DOHH2 (cell line): ENCODE measurements at regions not wholly inside any gene's neighbourhood (a gene's known extent, or its start where the extent isn't known, plus 50 kb on each side); places are given as distances from the start of the nearest gene placed in this dataset.

Experiments
- H3F3A ChIP-seq: fragments of 200-600 bp; sonication (generic), shearing (Covaris generic); 2 replicates; pipeline ENCODE4 v1.6.0; 2016; ENCODE audit warnings: antibody characterized with exemption, mild to moderate bottlenecking; ENCODE audit not compliant: control insufficient read depth, insufficient read depth
- H3K27ac ChIP-seq: fragments of 200-600 bp; sonication (generic); 2 replicates; pipeline ENCODE4 v1.5.1; 2014; ENCODE audit warnings: low read depth, mild to moderate bottlenecking, low read length, moderate library complexity
- H3K27me3 ChIP-seq: fragments of 200-600 bp; sonication (generic); 2 replicates; pipeline ENCODE4 v1.6.1; 2014; ENCODE audit warnings: mild to moderate bottlenecking, low read length, mixed read lengths; ENCODE audit not compliant: control insufficient read depth
- H3K36me3 ChIP-seq: fragments of 200-600 bp; sonication (generic); 2 replicates; pipeline ENCODE4 v1.6.1; 2014; ENCODE audit warnings: mild to moderate bottlenecking, low read length, moderate library complexity, mixed read lengths; ENCODE audit not compliant: control insufficient read depth
- H3K4me1 ChIP-seq: fragments of 200-600 bp; sonication (generic); 2 replicates; pipeline ENCODE4 v1.6.1; 2014; ENCODE audit warnings: mild to moderate bottlenecking, low read length, mixed read lengths; ENCODE audit not compliant: control insufficient read depth
- H3K4me2 ChIP-seq: fragments of 200-600 bp; sonication (generic); 2 replicates; pipeline ENCODE4 v1.6.0; 2014; ENCODE audit warnings: mild to moderate bottlenecking, low read length, moderate library complexity
- H3K4me3 ChIP-seq: fragments of 200-600 bp; sonication (generic); 2 replicates; pipeline ENCODE4 v1.5.1; 2014; ENCODE audit warnings: mild to moderate bottlenecking, low read length, mixed read lengths
- H3K79me2 ChIP-seq: fragments of 200-600 bp; sonication (generic); 2 replicates; pipeline ENCODE4 v1.6.1; 2014; ENCODE audit warnings: mild to moderate bottlenecking, low read length, mixed read lengths; ENCODE audit not compliant: control insufficient read depth
- H3K9me2 ChIP-seq: fragments of 200-600 bp; sonication (generic); replicated peaks from 2 replicates; pipeline ENCODE4 v1.6.1; 2014; ENCODE audit warnings: mild to moderate bottlenecking, low read length, mixed read lengths; ENCODE audit not compliant: control insufficient read depth
- H3K9me3 ChIP-seq: fragments of 200-600 bp; sonication (generic); 2 replicates; pipeline ENCODE4 v1.6.1; 2014; ENCODE audit warnings: antibody characterized with exemption, low read length, mixed read lengths; ENCODE audit not compliant: control insufficient read depth, insufficient read depth
- H4K20me1 ChIP-seq: fragments of 200-600 bp; sonication (generic); 2 replicates; pipeline ENCODE4 v1.6.0; 2014; ENCODE audit warnings: low read depth, mild to moderate bottlenecking, antibody characterized with exemption, low read length, moderate library complexity; ENCODE audit not compliant: control insufficient read depth, insufficient read depth
- EZH2phosphoT487 ChIP-seq: fragments of 200-600 bp; sonication (generic); IDR thresholded peaks from 2 replicates; pipeline ENCODE4 v1.6.1; 2017; ENCODE audit warnings: borderline replicate concordance, mild to moderate bottlenecking, antibody characterized with exemption, low read length, moderate library complexity, mixed read lengths
- TF ChIP-seq, protein P1 (sequence below): fragments of 200-600 bp; sonication (generic); IDR thresholded peaks from one replicate; pipeline ENCODE4 v1.5.1; 2014; ENCODE audit warnings: antibody characterized with exemption, mild to moderate bottlenecking, low read depth, low read length; ENCODE audit not compliant: poor library complexity, severe bottlenecking

DNA sequence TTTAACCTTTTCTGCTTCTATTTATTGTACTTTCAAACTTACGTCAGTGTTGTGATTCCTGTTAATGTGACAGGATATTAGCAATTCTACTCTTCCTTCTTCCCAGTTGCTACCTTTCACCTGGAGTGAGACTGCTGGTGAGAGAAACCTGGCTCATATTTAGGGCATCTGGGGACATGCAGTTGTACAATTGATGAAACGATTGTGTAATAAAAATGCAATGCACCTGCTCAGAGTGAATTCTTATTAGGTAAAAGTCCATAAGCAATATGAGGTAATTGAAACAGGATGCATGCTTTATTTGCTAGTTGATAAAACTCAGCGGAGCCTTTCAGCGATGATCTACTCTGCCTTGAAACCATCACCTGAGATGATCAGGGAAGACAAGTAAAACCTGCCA, 116.1 kb upstream of the FBXO33 start:
- TF ChIP-seq, protein P1, sequence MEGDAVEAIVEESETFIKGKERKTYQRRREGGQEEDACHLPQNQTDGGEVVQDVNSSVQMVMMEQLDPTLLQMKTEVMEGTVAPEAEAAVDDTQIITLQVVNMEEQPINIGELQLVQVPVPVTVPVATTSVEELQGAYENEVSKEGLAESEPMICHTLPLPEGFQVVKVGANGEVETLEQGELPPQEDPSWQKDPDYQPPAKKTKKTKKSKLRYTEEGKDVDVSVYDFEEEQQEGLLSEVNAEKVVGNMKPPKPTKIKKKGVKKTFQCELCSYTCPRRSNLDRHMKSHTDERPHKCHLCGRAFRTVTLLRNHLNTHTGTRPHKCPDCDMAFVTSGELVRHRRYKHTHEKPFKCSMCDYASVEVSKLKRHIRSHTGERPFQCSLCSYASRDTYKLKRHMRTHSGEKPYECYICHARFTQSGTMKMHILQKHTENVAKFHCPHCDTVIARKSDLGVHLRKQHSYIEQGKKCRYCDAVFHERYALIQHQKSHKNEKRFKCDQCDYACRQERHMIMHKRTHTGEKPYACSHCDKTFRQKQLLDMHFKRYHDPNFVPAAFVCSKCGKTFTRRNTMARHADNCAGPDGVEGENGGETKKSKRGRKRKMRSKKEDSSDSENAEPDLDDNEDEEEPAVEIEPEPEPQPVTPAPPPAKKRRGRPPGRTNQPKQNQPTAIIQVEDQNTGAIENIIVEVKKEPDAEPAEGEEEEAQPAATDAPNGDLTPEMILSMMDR = no peak
- TF ChIP-seq EZH2phosphoT487 = no peak
- Histone ChIP-seq H3K36me3 (no peaks in the 10 kb centered on the region), H3K4me1 (no peaks in the 10 kb centered on the region), H4K20me1 (no peaks in the 10 kb centered on the region), H3F3A (no peaks in the 10 kb centered on the region), H3K27me3 (no peaks in the 10 kb centered on the region), H3K4me2 (no peak overlapping the region), H3K27ac (no peak overlapping the region), H3K9me3 (no peaks in the 10 kb centered on the region), H3K4me3 (no peak overlapping the region), H3K9me2 (no peaks in the 10 kb centered on the region), H3K79me2 (no peaks in the 10 kb centered on the region)

DNA sequence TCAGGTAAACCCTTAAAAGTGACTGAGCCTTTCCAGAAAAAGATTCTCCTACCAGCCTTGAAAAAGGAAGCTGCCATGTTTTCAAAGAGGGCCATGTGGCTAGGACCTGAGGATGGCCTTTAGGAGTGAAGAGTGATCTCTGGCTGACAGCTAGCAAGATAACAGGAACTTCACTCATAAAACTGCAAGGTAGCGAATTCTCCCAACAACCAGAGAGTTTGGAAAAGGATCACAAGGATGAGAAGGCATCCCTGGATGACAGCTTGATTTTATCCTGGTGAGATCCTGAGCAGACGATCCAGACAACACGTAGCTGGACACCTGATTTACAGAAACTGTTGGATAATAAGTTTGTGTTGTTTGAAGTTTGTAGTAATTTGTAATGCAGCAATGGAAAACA, 115.6 kb upstream of the FBXO33 start:
- H3K9me3 ChIP-seq = no peaks in the 10 kb centered on the region
- no peaks in the 10 kb centered on the region for H3F3A ChIP-seq
- H3K36me3 ChIP-seq = no peaks in the 10 kb centered on the region
- no peak overlapping the region for H3K4me2 ChIP-seq
- no peak overlapping the region for H3K27ac ChIP-seq
- no peak for TF ChIP-seq EZH2phosphoT487
- H4K20me1 ChIP-seq = no peaks in the 10 kb centered on the region
- H3K9me2 ChIP-seq = no peaks in the 10 kb centered on the region
- H3K79me2 ChIP-seq = no peaks in the 10 kb centered on the region
- H3K4me1 ChIP-seq = no peaks in the 10 kb centered on the region
- no peaks in the 10 kb centered on the region for H3K27me3 ChIP-seq
- no peak overlapping the region for H3K4me3 ChIP-seq

DNA sequence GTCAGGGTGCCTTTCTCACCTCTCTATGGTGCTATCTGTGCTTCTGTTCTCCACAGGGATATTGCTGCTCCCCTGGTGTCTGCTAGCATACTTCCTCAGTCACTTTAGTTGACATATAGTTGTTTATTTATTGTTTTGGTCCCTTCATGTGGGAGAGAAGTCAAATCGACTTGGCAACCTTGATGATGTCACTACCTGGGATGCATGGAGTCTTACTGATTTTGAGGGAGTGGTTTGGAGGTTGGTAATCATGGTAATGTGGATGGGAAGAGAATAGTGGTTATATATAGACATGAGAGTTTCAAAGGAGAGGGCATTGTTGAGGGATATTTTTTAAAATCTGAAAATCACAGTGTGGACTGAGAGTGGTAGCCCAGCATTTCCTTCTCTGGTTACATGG, 73.6 kb upstream of the FBXO33 start:
- Histone ChIP-seq H3K79me2 (no peaks in the 10 kb centered on the region), H3K27me3 (no peaks in the 10 kb centered on the region), H3F3A (no peaks in the 10 kb centered on the region), H3K36me3 (no peaks in the 10 kb centered on the region), H3K27ac (no peak overlapping the region), H3K4me2 (no peak overlapping the region), H3K9me3 (no peaks in the 10 kb centered on the region), H3K4me1 (no peaks in the 10 kb centered on the region), H3K4me3 (no peak overlapping the region), H3K9me2 (no peaks in the 10 kb centered on the region), H4K20me1 (no peaks in the 10 kb centered on the region)
- no peak for TF ChIP-seq EZH2phosphoT487
- TF ChIP-seq, protein P1 = no peak

DNA sequence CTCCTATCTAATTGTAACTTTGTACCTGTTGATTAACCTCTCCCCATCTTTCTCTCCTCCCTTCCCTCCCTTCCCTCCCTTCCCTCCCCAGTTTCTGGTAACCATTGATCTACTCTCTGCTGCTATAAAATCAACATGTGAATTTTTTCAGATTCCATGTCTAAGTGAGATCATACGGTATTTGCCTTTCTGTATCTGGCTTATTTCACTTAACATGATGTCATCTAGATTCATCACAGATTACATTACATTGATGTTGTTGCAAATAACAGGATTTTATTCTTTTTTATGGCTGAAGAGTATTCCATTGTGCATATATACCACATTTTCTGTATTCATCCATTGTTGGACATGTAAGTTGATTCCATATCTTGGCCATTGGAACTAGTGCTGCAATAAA, 68.0 kb upstream of the FBXO33 start:
- H3K79me2 ChIP-seq = no peaks in the 10 kb centered on the region
- TF ChIP-seq EZH2phosphoT487 = no peak
- TF ChIP-seq, protein P1 = no peak

More for the DNA sequence above, 68.0 kb upstream of the FBXO33 start:
- Histone ChIP-seq H3K27me3 (no peaks in the 10 kb centered on the region), H3K36me3 (no peaks in the 10 kb centered on the region), H3F3A (no peaks in the 10 kb centered on the region), H3K9me2 (no peaks in the 10 kb centered on the region), H3K27ac (no peak overlapping the region), H3K4me3 (no peak overlapping the region), H3K9me3 (peaks cover 6% of the 10 kb centered on the region; the same call in 1 of the 2 replicates), H3K4me2 (no peak overlapping the region), H4K20me1 (no peaks in the 10 kb centered on the region), H3K4me1 (no peaks in the 10 kb centered on the region)
